Fibroblast of peridontal ligament (primary cell): ENCODE measurements at regions not wholly inside any gene's neighbourhood (a gene's known extent, or its start where the extent isn't known, plus 50 kb on each side); places are given as distances from the start of the nearest gene placed in this dataset.

Source experiments
- DNase-seq: peaks from one replicate; pipeline ENCODE4 v3.0.0-alpha.2; 2010; ENCODE audit errors: extremely low read depth

DNA sequence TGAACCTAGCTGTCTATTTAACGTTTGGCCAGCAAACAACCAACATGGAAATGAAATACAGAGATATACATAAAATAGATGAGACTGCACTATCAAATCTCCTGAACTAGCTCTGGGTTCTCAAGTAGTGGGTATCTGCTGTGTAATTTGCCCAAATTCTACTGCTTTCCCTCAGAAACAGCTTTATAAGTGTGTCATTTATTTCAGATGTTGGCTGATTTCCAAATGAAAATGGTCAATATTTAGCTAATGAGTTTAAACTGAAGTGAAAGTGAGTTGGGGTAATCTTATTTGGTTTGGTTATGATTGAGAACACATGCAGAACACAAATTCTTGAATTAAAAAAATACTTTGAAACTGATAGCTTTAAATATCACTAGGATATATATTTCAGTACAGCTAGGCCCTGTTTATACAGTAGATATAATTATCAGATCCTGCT is 601.7 kb upstream of the CXADR start:
- peak; percentile 10 for DNase-seq

GRCh38 chr21:16912075-16912474 is 600.8 kb upstream of the CXADR start:
- peak; percentile 71 for DNase-seq

DNA sequence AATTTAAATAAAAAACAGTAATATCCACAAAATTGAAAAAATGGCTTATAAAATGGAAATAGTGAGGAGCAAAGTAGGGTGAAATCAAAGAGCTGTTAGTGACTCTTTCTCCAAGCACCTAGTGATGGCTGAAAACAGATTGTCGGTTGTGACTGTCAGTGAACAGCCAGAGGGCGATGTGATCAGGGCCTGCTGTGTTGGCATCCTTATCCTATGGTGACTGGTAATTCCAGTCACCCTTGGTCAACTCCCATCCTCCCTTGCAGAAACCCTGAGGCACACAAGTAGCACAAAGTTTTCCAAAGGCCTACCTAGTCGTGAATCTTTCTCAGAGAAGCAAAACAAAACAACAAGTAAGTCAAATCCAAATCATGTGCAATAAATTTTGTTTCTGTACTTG is 599.8 kb upstream of the CXADR start:
- DNase-seq, result no peak

GRCh38 chr21:16928439-16928838 is 584.4 kb upstream of the CXADR start:
- no peak for DNase-seq

DNA sequence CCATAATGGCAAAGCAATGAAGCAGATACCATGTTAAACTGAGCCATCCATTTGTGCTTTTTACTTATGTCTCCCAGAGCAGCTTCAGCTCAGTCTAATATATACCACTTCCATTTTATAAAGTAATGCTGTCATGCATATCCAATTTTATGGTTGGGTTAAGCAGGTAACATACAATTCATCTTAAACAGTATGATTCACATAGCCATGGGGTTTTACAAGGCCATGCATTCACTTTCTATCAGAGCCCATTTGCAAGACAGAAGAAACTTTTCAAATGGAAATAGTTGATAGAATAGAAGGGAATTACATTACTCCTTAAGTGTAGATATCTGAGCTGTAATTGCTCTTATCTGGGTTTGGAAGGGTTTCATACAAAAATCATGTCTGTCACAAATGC is 580.5 kb upstream of the CXADR start:
- no peak for DNase-seq

DNA sequence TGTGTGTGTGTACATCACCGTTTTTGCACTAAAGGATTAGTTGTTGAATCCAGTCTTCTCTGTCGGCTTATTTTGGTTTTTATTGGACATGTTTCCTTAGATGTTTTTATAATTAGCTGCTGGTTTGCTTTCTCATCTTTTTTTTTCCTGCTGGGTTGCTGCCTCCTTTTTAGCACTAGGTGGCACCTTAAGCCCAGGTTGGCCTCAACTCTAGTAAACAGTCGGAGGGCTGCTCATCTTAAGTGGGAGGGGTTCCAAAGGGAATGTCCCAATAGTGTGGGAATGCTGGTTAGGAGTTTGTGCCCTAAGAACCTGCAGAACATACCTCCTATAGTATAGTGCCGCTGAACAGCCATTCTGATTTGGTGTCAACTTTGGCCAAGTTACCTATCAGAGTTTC is 570.1 kb upstream of the CXADR start:
- DNase-seq, result peak; percentile 12

- no peak for DNase-seq
Measured at GRCh38 chr21:16943231-16943630, 569.6 kb upstream of the CXADR start.

GRCh38 chr21:16945580-16945979 is 567.3 kb upstream of the CXADR start:
- no peak for DNase-seq

DNA sequence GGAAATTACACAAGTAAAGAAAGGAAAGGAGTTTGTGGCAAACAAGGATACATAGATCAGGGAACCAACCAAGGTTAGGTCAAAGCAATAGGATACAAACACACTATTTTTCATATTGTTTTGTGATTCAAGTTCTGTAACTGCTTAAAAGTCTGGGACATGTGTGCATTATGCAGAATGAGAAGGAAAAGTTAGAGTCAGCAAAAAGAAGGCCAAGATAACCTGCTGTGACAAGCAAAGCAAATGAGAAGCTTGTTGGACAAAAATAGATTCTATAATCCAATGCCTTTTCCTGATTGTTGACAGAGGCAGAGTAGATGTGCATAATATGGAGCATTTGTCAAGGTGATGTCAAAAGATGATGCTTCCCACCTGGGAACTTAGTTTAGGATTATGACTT is 556.0 kb upstream of the CXADR start:
- DNase-seq, result no peak

DNA sequence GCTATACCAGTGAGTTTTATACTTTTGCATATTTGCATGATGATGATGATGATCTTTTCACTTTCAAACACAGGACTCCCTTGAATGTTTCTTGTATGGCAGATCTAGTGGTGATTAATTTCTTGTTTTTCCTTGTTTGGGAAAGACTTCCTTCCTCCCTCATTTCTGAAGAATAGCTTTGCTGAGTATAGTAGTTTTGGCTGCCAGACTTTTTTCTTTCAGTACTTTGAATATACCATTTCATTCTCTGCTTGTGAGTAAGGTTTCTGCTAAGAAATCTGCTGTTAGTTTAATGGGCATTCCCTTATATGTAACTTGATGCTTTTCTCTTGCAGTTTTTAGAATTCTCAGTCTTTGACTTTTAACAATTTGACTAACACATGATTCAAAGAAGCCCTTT is 547.4 kb upstream of the CXADR start:
- DNase-seq, result no peak

DNA sequence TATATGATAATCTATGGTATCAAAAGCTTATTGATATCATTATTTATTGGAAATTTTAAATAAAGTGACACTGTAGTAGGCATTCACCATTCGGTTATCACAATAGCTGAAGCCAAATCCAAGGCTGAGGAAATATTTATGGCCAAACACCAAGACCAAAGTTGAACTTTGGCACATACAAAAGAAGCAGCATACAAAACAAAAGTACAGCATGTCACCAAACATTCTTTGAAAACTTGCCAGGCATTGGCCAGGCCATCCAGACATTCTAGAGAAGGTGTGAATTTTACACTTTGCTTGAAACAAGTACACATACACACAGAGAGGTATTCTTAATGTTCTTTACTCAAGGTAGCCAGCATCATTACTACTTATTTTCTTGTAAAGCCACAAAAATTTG is 544.4 kb upstream of the CXADR start:
- no peak for DNase-seq

DNA sequence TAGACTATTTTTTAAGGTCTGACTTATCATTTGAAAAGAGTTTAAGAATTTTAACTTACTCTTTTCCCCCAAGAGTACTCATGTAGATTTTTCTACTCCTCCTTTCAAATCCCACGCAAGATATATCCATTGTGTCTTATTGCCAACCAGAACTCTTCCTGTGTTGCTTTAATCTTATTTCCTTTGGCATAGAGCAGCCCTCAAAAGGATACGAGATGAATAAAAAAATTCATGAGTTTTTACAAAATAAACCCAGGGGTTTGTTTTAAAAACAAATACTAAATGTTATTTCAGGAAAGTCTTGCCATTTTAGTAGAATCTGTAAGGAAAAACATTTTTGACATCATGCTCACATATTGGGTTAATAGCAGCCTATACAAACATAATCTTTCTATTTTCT is 543.2 kb upstream of the CXADR start:
- no peak for DNase-seq

- no peak for DNase-seq
Measured at GRCh38 chr21:16974060-16974459, 538.8 kb upstream of the CXADR start.

- DNase-seq, result peak; percentile 8
Measured at GRCh38 chr21:16976193-16976592, 536.6 kb upstream of the CXADR start.

DNA sequence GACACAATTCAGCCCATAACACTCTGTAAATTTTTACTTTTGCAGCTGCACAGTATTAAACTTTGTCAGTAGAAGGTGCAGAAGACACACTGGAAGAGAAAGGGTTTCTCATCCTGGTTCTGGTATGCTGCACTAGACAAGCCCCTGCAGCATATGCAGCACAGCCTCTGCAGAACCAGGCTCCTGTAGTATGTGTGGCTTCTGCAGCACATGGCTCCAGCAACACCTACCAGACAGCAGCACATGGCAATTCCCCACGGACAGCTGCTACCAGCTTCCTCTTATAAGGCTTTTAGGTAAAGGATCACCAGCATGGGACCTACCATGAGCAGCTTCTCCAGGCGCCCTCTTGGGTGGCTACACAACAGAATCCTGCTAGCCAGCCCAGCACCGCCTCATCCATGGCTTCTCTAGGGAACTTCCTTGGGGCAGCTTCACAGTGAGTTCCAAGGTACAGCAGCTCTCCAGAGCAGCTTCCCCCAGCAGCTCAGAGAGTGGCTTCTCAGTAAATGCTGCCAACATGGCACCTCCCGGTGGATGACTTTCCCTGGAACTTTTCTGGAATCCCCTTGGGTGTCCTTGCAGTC is 534.4 kb upstream of the CXADR start:
- no peak for DNase-seq

DNA sequence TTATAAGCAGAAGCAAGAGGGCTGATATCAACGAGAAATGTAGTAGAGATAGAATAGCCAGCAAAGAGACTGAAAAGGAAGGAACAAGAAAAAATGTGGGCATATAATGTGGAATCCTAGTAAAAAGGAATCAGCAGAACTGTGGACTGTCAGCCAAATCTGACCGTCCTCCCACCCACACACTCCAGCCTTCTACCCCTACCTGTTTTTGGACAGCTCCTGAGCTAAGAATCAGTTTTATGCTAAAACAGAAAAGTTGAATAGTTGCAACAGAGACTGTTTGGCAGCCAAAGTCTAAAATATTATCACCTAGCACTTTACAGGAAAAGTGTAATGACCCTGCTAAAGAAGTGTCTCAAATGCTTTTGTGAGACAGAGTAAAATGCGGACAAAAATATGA is 533.3 kb upstream of the CXADR start:
- DNase-seq, result no peak

DNA sequence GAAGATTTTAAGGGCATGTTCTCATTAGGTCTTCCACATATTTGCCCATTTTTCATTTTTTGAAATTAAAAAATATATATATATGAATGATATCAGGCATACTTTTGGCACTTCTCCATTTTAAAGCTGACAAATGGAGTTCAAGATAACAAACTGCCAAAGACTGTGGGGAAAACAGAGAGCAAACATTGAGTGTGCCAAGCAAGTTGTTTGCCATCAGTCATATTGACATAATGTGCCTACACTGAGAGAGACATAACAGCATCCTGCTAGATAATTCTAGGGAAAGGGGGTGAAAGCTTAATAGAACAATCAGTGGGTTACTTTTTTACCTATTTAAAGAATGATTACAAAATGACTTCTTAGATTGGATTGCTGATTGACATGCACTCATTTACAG is 529.4 kb upstream of the CXADR start:
- DNase-seq, result no peak

DNA sequence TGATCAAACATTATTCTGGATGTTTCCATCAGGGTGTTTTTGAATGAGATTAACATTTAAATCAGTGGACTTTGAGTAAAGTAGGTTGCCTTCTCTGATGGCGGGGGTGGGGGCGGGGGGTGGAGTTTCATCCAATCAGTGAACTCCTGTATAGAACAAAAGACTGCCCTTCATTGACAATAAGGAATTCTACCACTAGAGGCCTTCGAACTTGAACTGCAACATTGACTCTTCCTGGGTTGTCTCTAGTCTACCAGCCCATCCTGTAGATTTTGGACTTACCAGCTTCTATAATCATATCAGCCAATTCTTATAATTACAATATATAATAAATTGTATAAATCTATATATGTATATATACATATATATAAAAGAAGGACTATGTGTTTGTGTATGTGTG is 520.4 kb upstream of the CXADR start:
- no peak for DNase-seq

DNA sequence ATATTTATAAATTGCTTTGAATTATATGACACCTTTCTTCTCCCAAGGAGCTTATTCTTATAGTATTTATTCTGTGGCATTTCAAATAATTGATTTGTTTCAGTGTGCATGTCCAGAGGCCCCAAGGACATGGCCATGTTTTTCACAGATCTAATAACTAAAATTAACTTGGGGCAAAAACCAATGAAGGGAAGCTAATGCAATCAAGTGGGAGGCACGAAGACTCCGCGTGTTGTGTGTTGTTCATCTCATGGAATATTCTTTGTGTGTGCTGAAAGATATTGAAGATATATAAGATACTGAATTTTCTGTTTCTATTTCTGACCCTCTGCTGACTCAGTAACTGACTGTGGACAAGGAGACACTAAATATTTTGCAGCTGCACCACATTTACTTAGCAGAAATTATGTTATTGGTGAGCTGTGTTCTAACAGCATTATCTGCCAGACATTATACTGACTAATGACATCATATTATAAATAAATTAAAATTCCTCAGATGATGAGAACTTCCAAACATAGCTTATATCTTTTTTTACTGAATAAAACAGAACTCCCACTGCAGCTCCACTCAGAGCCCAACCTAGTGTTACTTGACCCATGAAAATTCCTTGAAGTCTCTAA is 519.3 kb upstream of the CXADR start:
- peak; percentile 11 for DNase-seq

- peak; percentile 15 for DNase-seq
Measured at GRCh38 chr21:17002594-17003257, 510.1 kb upstream of the CXADR start.

GRCh38 chr21:17003258-17003615 is 509.6 kb upstream of the CXADR start:
- peak; percentile 74 for DNase-seq

DNA sequence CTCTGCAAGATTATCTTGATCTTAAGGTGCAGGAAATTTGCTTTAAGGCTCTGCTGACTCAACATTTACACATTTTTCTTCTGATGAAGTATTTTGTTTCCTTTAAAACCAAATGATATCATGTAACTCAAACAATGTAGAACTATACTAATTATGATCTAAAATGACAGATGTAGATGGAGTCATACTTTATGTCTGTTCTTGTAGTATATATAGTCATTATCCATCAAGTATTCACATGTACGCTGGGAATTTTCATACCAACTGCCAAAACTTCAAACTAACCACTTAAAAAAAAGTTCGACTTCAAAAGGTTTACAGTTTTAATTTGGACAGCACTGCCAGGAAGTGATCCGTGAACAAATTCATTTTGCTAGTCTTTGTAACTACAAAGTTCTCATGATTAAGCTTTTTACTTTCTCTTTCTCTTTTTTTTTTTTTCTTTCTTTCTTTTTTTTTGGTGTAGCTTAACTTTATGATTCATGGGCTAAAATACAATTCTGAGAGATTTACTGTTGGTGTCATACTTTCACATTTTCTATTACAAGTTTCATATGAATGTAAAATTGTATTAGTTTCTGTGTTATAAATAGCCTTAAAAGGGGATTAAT is 509.0 kb upstream of the CXADR start:
- peak; percentile 53 for DNase-seq

DNA sequence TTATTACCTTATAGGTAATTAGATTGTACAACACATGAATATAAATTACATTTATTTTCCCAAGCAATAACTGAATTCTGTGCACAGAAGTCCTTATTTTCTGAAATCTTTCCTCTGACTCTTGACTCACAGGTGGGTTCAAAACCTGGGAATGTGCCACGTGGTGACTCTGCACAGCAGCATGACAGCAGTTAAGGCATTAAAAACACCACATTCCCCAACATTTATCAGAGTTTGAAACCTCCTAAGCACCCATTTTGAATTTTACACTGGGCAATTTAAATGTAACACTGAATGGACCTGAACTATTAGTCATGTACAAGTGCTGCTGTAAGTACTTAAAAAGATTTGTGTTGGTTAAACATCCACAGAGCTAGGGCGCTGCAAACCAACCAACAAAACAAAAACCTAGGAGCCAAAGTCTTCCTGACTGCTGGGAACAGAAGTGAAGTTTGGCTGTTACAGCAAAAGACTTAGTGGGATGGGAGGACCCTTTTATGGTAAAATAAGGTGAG is 480.6 kb upstream of the CXADR start:
- DNase-seq, result no peak
